ENCODE measurements at regions not wholly inside any gene's neighbourhood (a gene's known extent, or its start where the extent isn't known, plus 50 kb on each side); places are given as distances from the start of the nearest gene placed in this dataset.
"Not testable (repeated sequence)": the region's sequence is repeated elsewhere in the genome, so short reads cannot be mapped to it uniquely, and the experiment has no call there.

DNA sequence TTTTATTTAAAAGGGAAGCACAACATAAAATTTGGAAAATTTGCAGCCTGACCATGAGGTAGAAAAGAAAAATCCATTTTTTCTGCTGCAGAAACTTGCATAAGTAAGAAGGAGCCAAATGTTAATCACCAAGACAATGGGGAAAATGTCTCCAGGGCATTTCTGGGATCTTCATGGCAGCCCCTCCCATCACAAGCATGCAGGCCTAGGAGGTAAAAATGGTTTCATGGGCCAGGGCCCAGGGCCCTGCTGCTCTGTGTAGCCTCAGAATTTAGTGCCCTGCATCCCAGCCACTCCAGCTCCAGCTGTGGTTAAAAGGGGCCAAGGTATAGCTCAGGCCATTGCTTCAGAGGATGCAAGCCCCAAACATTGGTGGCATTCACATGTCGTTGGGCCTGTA is 735.6 kb downstream of the GALC start:
- TF ChIP-seq CTCF (IDR thresholded peaks at IDR 0.05; ENCODE audit: low read depth, low read length, missing control alignments): no peak
- in situ Hi-C loops (cut with HindIII; ENCODE audit: low pct_ligation_motif_present, low sequenced_read_pairs): no loop called here
- no peaks in the 10 kb centered on the region for H3K27me3 ChIP-seq (replicated peaks)
- DNase-seq: no peak
- no peak overlapping the region for H3K27ac ChIP-seq
- H3K4me3 ChIP-seq (ENCODE audit: low read depth, low read length): no peak overlapping the region
- H3K36me3 ChIP-seq (replicated peaks): no peaks in the 10 kb centered on the region

- Histone ChIP-seq H3K4me3 (ENCODE audit: low read depth, low read length) (no peak overlapping the region), H3K27ac (no peak overlapping the region), H3K27me3 (replicated peaks) (no peaks in the 10 kb centered on the region), H3K36me3 (replicated peaks) (no peaks in the 10 kb centered on the region)
- in situ Hi-C loops (cut with HindIII; ENCODE audit: low pct_ligation_motif_present, low sequenced_read_pairs): no loop called here
- DNase-seq: no peak
- no peak for TF ChIP-seq CTCF (IDR thresholded peaks at IDR 0.05; ENCODE audit: low read depth, low read length, missing control alignments)
These were observed 737.9 kb downstream of the GALC start for GRCh38 chr14:87255058-87255457.

GRCh38 chr14:87254331-87254874 is 738.6 kb downstream of the GALC start:
- in situ Hi-C loops (cut with HindIII; ENCODE audit: low pct_ligation_motif_present, low sequenced_read_pairs): no loop called here
- TF ChIP-seq CTCF (IDR thresholded peaks at IDR 0.05; ENCODE audit: low read depth, low read length, missing control alignments): no peak
- no peak overlapping the region for H3K4me3 ChIP-seq (ENCODE audit: low read depth, low read length)
- no peaks in the 10 kb centered on the region for H3K27me3 ChIP-seq (replicated peaks)
- no peak for DNase-seq
- H3K36me3 ChIP-seq (replicated peaks): no peaks in the 10 kb centered on the region
- H3K27ac ChIP-seq: no peak overlapping the region

DNA sequence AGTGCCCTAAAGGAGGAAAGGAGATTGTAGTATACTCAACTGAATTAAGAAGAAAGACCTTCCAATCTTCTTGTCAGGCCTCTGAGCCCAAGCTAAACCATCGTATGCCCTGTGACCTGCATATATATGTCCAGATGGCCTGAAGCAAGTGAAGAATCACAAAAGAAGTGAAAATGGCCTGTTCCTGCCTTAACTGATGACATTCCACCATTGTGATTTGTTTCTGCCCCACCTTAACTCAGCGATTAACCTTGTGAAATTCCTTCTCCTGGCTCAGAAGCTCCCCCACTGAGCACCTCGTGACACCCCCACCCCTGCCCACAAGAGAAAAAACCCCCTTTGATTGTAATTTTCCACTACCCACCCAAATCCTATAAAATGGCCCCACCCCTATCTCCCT is 739.2 kb downstream of the GALC start:
- in situ Hi-C loops (cut with HindIII; ENCODE audit: low pct_ligation_motif_present, low sequenced_read_pairs); H3K27me3 ChIP-seq (replicated peaks); H3K36me3 ChIP-seq (replicated peaks); H3K4me3 ChIP-seq (ENCODE audit: low read depth, low read length); H3K27ac ChIP-seq; DNase-seq: not testable (repeated sequence)

DNA sequence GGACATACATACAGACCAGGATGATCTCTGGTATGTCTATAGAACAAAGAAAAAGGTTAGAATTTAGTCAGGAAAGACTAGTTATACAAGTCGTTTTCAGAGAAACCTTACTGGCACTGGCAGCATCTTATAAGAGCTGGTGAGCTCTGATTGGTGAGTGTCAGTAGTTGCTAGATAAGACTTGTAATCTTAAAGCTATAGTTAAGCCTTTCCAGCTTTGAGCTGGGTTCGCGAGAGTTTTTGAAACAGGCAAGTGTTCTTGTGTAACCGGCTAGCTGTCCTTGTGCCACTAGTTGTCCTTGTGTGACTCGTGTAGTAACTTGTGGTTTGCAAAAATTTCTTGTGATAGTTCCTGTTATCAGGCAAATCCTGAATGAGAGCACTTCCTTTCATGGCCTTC is 740.9 kb downstream of the GALC start:
- in situ Hi-C loops (cut with HindIII; ENCODE audit: low pct_ligation_motif_present, low sequenced_read_pairs): no loop called here
- H3K36me3 ChIP-seq (replicated peaks): no peaks in the 10 kb centered on the region
- no peak for DNase-seq
- no peak overlapping the region for H3K27ac ChIP-seq
- no peak overlapping the region for H3K4me3 ChIP-seq (ENCODE audit: low read depth, low read length)
- no peak for TF ChIP-seq CTCF (IDR thresholded peaks at IDR 0.05; ENCODE audit: low read depth, low read length, missing control alignments)
- H3K27me3 ChIP-seq (replicated peaks): no peaks in the 10 kb centered on the region

GRCh38 chr14:87251011-87251410 is 742.0 kb downstream of the GALC start:
- no peak for DNase-seq
- Histone ChIP-seq H3K27me3 (replicated peaks) (no peaks in the 10 kb centered on the region), H3K27ac (no peak overlapping the region), H3K36me3 (replicated peaks) (no peaks in the 10 kb centered on the region), H3K4me3 (ENCODE audit: low read depth, low read length) (no peak overlapping the region)
- in situ Hi-C loops (cut with HindIII; ENCODE audit: low pct_ligation_motif_present, low sequenced_read_pairs): no loop called here
- TF ChIP-seq CTCF (IDR thresholded peaks at IDR 0.05; ENCODE audit: low read depth, low read length, missing control alignments): no peak
